Fibroblast of villous mesenchyme (primary cell): ENCODE measurements at regions not wholly inside any gene's neighbourhood (a gene's known extent, or its start where the extent isn't known, plus 50 kb on each side); places are given as distances from the start of the nearest gene placed in this dataset.

ENCODE experiments used
- DNase-seq: peaks from one replicate; pipeline ENCODE4 v3.0.0-alpha.2; 2010; ENCODE audit warnings: low read depth
- H3K4me3 ChIP-seq: 2 replicates; pipeline ENCODE4 v1.5.1; 2011; ENCODE audit warnings: low read depth, mild to moderate bottlenecking, low read length
- TF ChIP-seq, protein P1 (sequence below): IDR thresholded peaks from 2 replicates; pipeline ENCODE4 v1.5.1; 2012; ENCODE audit warnings: low read depth, mild to moderate bottlenecking, low read length; ENCODE audit not compliant: insufficient read depth

- TF ChIP-seq, protein P1, sequence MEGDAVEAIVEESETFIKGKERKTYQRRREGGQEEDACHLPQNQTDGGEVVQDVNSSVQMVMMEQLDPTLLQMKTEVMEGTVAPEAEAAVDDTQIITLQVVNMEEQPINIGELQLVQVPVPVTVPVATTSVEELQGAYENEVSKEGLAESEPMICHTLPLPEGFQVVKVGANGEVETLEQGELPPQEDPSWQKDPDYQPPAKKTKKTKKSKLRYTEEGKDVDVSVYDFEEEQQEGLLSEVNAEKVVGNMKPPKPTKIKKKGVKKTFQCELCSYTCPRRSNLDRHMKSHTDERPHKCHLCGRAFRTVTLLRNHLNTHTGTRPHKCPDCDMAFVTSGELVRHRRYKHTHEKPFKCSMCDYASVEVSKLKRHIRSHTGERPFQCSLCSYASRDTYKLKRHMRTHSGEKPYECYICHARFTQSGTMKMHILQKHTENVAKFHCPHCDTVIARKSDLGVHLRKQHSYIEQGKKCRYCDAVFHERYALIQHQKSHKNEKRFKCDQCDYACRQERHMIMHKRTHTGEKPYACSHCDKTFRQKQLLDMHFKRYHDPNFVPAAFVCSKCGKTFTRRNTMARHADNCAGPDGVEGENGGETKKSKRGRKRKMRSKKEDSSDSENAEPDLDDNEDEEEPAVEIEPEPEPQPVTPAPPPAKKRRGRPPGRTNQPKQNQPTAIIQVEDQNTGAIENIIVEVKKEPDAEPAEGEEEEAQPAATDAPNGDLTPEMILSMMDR = no peak
- DNase-seq = no peak
- H3K4me3 ChIP-seq = no peak overlapping the region
Measured at GRCh38 chr2:52510432-52510831, 1257.2 kb upstream of the CHAC2 start.

- DNase-seq = no peak
- no peak overlapping the region for H3K4me3 ChIP-seq
- TF ChIP-seq, protein P1 = no peak
Measured at GRCh38 chr2:52502476-52502860, 1265.1 kb upstream of the CHAC2 start.

DNA sequence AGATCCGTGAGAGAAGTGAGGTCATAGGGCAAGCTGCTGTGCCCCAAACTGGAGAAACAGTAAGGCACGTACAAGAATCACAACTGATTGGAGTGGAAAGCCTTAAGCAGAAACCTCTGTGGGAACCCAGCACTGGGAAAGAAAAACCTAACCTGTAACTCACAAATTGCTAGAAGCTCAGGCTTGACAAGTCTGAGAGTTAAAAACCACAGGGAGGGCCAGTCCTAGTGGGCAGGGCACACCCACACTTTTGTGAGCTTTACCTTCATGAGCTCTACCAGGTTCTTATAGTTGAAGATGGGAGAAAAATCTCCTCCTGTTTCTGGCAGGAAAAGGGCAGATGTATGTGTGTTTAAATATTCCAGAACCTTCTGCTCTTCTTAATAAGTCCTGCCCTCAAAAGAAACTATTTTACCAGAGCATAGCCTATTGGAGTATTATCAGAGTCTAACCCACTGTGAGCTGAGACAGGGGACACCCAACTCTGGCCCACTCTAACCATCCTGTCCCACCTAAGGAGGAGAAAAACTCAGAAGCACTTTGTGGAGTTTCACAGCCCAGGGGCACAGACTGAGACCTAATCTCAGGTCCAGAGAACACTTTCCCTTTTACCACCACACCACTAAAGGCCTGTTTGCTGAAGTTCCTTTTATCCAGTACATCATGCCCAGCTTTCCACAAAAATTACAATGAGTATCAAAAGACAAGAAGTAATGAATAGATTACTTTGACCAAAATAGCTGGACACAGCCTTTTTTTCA is 1265.7 kb upstream of the CHAC2 start:
- TF ChIP-seq, protein P1 = no peak
- DNase-seq = no peak
- H3K4me3 ChIP-seq = no peak overlapping the region

- TF ChIP-seq, protein P1 = no peak
- DNase-seq = no peak
- no peak overlapping the region for H3K4me3 ChIP-seq
Measured at GRCh38 chr2:52500561-52500960, 1267.0 kb upstream of the CHAC2 start.

GRCh38 chr2:52498077-52498750 is 1269.4 kb upstream of the CHAC2 start:
- TF ChIP-seq, protein P1 = no peak
- no peak overlapping the region for H3K4me3 ChIP-seq
- DNase-seq = no peak

DNA sequence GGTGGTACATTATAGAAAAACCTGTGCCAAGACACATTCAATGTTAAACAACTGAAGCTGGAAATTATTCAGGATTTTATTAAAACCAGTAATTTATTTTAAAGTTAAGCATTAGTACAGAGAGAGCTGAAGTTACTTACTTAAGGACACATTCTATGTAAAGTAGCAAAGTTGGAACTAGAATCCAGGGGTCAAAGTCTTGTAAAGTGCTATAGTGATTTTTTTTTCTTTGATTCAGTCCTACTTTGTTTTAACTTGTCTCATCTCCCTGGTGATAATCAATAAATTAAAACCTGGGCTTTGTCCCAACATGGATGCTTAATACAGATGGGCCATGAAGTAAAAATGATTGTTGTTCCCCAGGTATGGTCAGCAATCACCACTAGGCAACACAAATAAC is 1271.8 kb upstream of the CHAC2 start:
- no peak overlapping the region for H3K4me3 ChIP-seq
- TF ChIP-seq, protein P1 = no peak
- DNase-seq = no peak
